ENCODE measurements at regions not wholly inside any gene's neighbourhood (a gene's known extent, or its start where the extent isn't known, plus 50 kb on each side); places are given as distances from the start of the nearest gene placed in this dataset.

DNA sequence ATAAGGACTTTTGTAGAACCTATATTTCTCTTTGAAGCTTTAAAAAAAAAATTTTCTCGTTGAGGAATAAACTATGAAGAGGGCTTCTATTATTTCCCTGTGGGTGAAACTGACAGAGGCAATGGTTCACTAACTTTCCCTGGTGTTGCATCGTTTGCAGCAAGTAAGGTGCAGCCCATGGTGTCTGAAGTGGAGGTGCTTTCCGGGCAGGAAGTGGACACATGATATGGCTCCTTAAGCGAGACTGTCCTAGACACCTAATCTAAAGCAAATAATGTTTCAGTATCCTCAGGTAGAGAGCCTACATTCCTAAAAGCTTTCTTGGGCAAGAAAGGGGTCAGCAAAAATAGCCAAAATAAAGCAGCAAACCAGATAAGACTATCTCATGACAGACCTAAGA is 437.6 kb upstream of the ARGLU1 start:
- TF ChIP-seq, protein P1, sequence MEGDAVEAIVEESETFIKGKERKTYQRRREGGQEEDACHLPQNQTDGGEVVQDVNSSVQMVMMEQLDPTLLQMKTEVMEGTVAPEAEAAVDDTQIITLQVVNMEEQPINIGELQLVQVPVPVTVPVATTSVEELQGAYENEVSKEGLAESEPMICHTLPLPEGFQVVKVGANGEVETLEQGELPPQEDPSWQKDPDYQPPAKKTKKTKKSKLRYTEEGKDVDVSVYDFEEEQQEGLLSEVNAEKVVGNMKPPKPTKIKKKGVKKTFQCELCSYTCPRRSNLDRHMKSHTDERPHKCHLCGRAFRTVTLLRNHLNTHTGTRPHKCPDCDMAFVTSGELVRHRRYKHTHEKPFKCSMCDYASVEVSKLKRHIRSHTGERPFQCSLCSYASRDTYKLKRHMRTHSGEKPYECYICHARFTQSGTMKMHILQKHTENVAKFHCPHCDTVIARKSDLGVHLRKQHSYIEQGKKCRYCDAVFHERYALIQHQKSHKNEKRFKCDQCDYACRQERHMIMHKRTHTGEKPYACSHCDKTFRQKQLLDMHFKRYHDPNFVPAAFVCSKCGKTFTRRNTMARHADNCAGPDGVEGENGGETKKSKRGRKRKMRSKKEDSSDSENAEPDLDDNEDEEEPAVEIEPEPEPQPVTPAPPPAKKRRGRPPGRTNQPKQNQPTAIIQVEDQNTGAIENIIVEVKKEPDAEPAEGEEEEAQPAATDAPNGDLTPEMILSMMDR (conservative IDR thresholded peaks at IDR 0.05; ENCODE audit: low read depth, low read length), result no peak

GRCh38 chr13:107003911-107004310 is 436.0 kb upstream of the ARGLU1 start:
- H3K4me1 ChIP-seq (ENCODE audit: low read depth, poor library complexity, severe bottlenecking), result no peaks in the 10 kb centered on the region
- TF ChIP-seq, protein P1 (conservative IDR thresholded peaks at IDR 0.05; ENCODE audit: low read depth, low read length), result no peak
- no peaks in the 10 kb centered on the region for H3K27me3 ChIP-seq (ENCODE audit: insufficient read depth, low read depth)
- no peaks in the 10 kb centered on the region for H3K36me3 ChIP-seq (ENCODE audit: insufficient read depth)
- no peak overlapping the region for H3K4me2 ChIP-seq
- H2AFZ ChIP-seq (ENCODE audit: low read depth), result no peak overlapping the region
- H3K79me2 ChIP-seq (ENCODE audit: insufficient read depth, low read depth), result no peaks in the 10 kb centered on the region
- no peak overlapping the region for H3K27ac ChIP-seq
- H3K4me3 ChIP-seq (IDR thresholded peaks at IDR 0.05; ENCODE audit: insufficient read depth, low read depth, low read length), result no peak overlapping the region
- no peaks in the 10 kb centered on the region for H4K20me1 ChIP-seq (ENCODE audit: insufficient read depth)
- H3K9ac ChIP-seq, result no peak overlapping the region

More for the DNA sequence above, 437.6 kb upstream of the ARGLU1 start:
- Histone ChIP-seq H3K4me1 (ENCODE audit: low read depth, poor library complexity, severe bottlenecking) (no peaks in the 10 kb centered on the region), H3K79me2 (ENCODE audit: insufficient read depth, low read depth) (no peaks in the 10 kb centered on the region), H2AFZ (ENCODE audit: low read depth) (no peak overlapping the region), H3K9ac (no peak overlapping the region), H3K4me2 (no peak overlapping the region), H3K36me3 (ENCODE audit: insufficient read depth) (no peaks in the 10 kb centered on the region), H4K20me1 (ENCODE audit: insufficient read depth) (no peaks in the 10 kb centered on the region), H3K4me3 (IDR thresholded peaks at IDR 0.05; ENCODE audit: insufficient read depth, low read depth, low read length) (no peak overlapping the region), H3K27ac (no peak overlapping the region), H3K27me3 (ENCODE audit: insufficient read depth, low read depth) (no peaks in the 10 kb centered on the region)

DNA sequence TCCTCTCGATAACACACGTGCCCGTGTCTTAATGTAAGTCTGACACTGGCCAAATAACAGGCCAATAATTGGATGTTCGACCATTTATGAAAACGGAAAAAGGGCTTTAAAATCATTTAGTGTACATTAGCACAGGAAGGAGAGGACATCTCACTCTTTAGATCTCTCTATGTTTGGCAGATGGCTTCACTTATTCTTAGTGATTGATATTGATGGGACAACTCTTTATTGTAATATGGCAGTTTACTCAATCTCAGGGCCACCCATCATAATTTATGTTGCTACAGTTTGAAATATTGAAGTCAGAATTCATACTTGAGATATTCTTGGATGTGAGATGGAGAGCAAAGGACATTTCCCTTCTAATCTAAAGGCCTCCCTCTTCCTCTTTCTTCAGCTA is 430.7 kb upstream of the ARGLU1 start:
- Histone ChIP-seq H3K4me3 (IDR thresholded peaks at IDR 0.05; ENCODE audit: insufficient read depth, low read depth, low read length) (no peak overlapping the region), H3K4me1 (ENCODE audit: low read depth, poor library complexity, severe bottlenecking) (no peaks in the 10 kb centered on the region), H3K4me2 (no peak overlapping the region), H4K20me1 (ENCODE audit: insufficient read depth) (no peaks in the 10 kb centered on the region), H3K27ac (no peak overlapping the region), H3K36me3 (ENCODE audit: insufficient read depth) (no peaks in the 10 kb centered on the region), H2AFZ (ENCODE audit: low read depth) (no peak overlapping the region), H3K27me3 (ENCODE audit: insufficient read depth, low read depth) (no peaks in the 10 kb centered on the region), H3K79me2 (ENCODE audit: insufficient read depth, low read depth) (no peaks in the 10 kb centered on the region), H3K9ac (no peak overlapping the region)
- TF ChIP-seq, protein P1 (conservative IDR thresholded peaks at IDR 0.05; ENCODE audit: low read depth, low read length), result no peak

GRCh38 chr13:106997696-106998095 is 429.8 kb upstream of the ARGLU1 start:
- no peak overlapping the region for H3K4me3 ChIP-seq (IDR thresholded peaks at IDR 0.05; ENCODE audit: insufficient read depth, low read depth, low read length)
- H3K9ac ChIP-seq, result no peak overlapping the region
- no peaks in the 10 kb centered on the region for H3K79me2 ChIP-seq (ENCODE audit: insufficient read depth, low read depth)
- H4K20me1 ChIP-seq (ENCODE audit: insufficient read depth), result no peaks in the 10 kb centered on the region
- no peak overlapping the region for H3K4me2 ChIP-seq
- H3K27me3 ChIP-seq (ENCODE audit: insufficient read depth, low read depth), result no peaks in the 10 kb centered on the region
- H3K36me3 ChIP-seq (ENCODE audit: insufficient read depth), result no peaks in the 10 kb centered on the region
- H2AFZ ChIP-seq (ENCODE audit: low read depth), result no peak overlapping the region
- no peaks in the 10 kb centered on the region for H3K4me1 ChIP-seq (ENCODE audit: low read depth, poor library complexity, severe bottlenecking)
- TF ChIP-seq, protein P1 (conservative IDR thresholded peaks at IDR 0.05; ENCODE audit: low read depth, low read length), result no peak
- H3K27ac ChIP-seq, result no peak overlapping the region

All from KMS-11 (cell line).